H7 (cell line): ENCODE measurements at regions not wholly inside any gene's neighbourhood (a gene's known extent, or its start where the extent isn't known, plus 50 kb on each side); places are given as distances from the start of the nearest gene placed in this dataset.
"Not testable (repeated sequence)": the region's sequence is repeated elsewhere in the genome, so short reads cannot be mapped to it uniquely, and the experiment has no call there.

Experiments used
- DNase-seq: peaks from one replicate; pipeline ENCODE4 v3.0.0; 2012
- H3K27me3 ChIP-seq: 2 replicates; pipeline ENCODE4 v1.6.0; 2011; ENCODE audit warnings: mild to moderate bottlenecking, low read length; ENCODE audit not compliant: control insufficient read depth, insufficient read depth
- H3K36me3 ChIP-seq: replicated peaks from 2 replicates; pipeline ENCODE4 v1.5.1; 2011; ENCODE audit warnings: low read length; ENCODE audit not compliant: control insufficient read depth, insufficient read depth
- H3K4me3 ChIP-seq: 2 replicates; pipeline ENCODE4 v1.5.1; 2011; ENCODE audit warnings: low read depth, mild to moderate bottlenecking, control low read depth, low read length, moderate library complexity; ENCODE audit not compliant: insufficient read depth

GRCh38 chr6:144510859-144511258, 225.7 kb downstream of the UTRN start:
- Histone ChIP-seq H3K36me3 (no peaks in the 10 kb centered on the region), H3K27me3 (no peaks in the 10 kb centered on the region), H3K4me3 (no peak overlapping the region)
- no peak for DNase-seq

- H3K4me3 ChIP-seq, result no peak overlapping the region
Measured at GRCh38 chr6:144515761-144516160, 230.6 kb downstream of the UTRN start.

GRCh38 chr6:144519426-144519825, 234.3 kb downstream of the UTRN start:
- Histone ChIP-seq H3K4me3 (no peak overlapping the region), H3K27me3 (no peaks in the 10 kb centered on the region), H3K36me3 (no peaks in the 10 kb centered on the region; the same call in 1 of the 2 replicates)
- no peak for DNase-seq

More at GRCh38 chr6:144515761-144516160, 230.6 kb downstream of the UTRN start:
- no peak for DNase-seq
- Histone ChIP-seq H3K36me3 (no peaks in the 10 kb centered on the region; the same call in 1 of the 2 replicates), H3K27me3 (no peaks in the 10 kb centered on the region)

GRCh38 chr6:144528743-144529425, 243.7 kb downstream of the UTRN start:
- Histone ChIP-seq H3K27me3 (no peaks in the 10 kb centered on the region), H3K36me3 (no peaks in the 10 kb centered on the region), H3K4me3 (no peak overlapping the region)
- no peak for DNase-seq

- DNase-seq, result no peak
- no peaks in the 10 kb centered on the region for H3K27me3 ChIP-seq
- H3K4me3 ChIP-seq, result no peak overlapping the region
- no peaks in the 10 kb centered on the region for H3K36me3 ChIP-seq
Measured at GRCh38 chr6:144530118-144530517, 245.0 kb downstream of the UTRN start.

GRCh38 chr6:144532238-144532637, 247.1 kb downstream of the UTRN start:
- H3K27me3 ChIP-seq, H3K4me3 ChIP-seq, H3K36me3 ChIP-seq, DNase-seq: not testable (repeated sequence)

- DNase-seq, result no peak
Measured at GRCh38 chr6:144534180-144534579, 249.0 kb downstream of the UTRN start.

GRCh38 chr6:144535630-144536029, 250.5 kb downstream of the UTRN start:
- H3K36me3 ChIP-seq, result no peaks in the 10 kb centered on the region
- no peaks in the 10 kb centered on the region for H3K27me3 ChIP-seq

More at GRCh38 chr6:144534180-144534579, 249.0 kb downstream of the UTRN start:
- Histone ChIP-seq H3K27me3 (no peaks in the 10 kb centered on the region), H3K4me3 (no peak overlapping the region), H3K36me3 (no peaks in the 10 kb centered on the region)

GRCh38 chr6:144536079-144536478, 250.9 kb downstream of the UTRN start:
- H3K36me3 ChIP-seq, result no peaks in the 10 kb centered on the region
- no peak for DNase-seq
- H3K4me3 ChIP-seq, result no peak overlapping the region
- H3K27me3 ChIP-seq, result no peaks in the 10 kb centered on the region

More at GRCh38 chr6:144535630-144536029, 250.5 kb downstream of the UTRN start:
- DNase-seq, result no peak
- no peak overlapping the region for H3K4me3 ChIP-seq

GRCh38 chr6:144543006-144543871, 258.1 kb downstream of the UTRN start:
- Histone ChIP-seq H3K36me3 (no peaks in the 10 kb centered on the region), H3K4me3 (no peak overlapping the region), H3K27me3 (no peaks in the 10 kb centered on the region)
- DNase-seq, result peak; percentile 1

- no peak overlapping the region for H3K4me3 ChIP-seq
- no peaks in the 10 kb centered on the region for H3K36me3 ChIP-seq
- no peaks in the 10 kb centered on the region for H3K27me3 ChIP-seq
- no peak for DNase-seq
Measured at GRCh38 chr6:144544266-144544830, 259.2 kb downstream of the UTRN start.

GRCh38 chr6:144546807-144547206, 261.7 kb downstream of the UTRN start:
- no peaks in the 10 kb centered on the region; the same call in 1 of the 2 replicates for H3K36me3 ChIP-seq
- no peak for DNase-seq
- H3K27me3 ChIP-seq, result no peaks in the 10 kb centered on the region
- H3K4me3 ChIP-seq, result no peak overlapping the region

- Histone ChIP-seq H3K36me3 (no peaks in the 10 kb centered on the region; the same call in 1 of the 2 replicates), H3K27me3 (no peaks in the 10 kb centered on the region)
- DNase-seq, result no peak
Measured at GRCh38 chr6:144547409-144547808, 262.3 kb downstream of the UTRN start.

GRCh38 chr6:144548536-144548935, 263.4 kb downstream of the UTRN start:
- no peaks in the 10 kb centered on the region for H3K27me3 ChIP-seq
- no peaks in the 10 kb centered on the region; the same call in 1 of the 2 replicates for H3K36me3 ChIP-seq
- DNase-seq, result no peak
- H3K4me3 ChIP-seq, result no peak overlapping the region

More at GRCh38 chr6:144547409-144547808, 262.3 kb downstream of the UTRN start:
- no peak overlapping the region for H3K4me3 ChIP-seq
